ENCODE measurements at regions not wholly inside any gene's neighbourhood (a gene's known extent, or its start where the extent isn't known, plus 50 kb on each side); places are given as distances from the start of the nearest gene placed in this dataset.
A peak's percentile ranks its signal among the peaks of the same experiment; 100 is the strongest.
"Not testable (repeated sequence)": the region's sequence is repeated elsewhere in the genome, so short reads cannot be mapped to it uniquely, and the experiment has no call there.

GRCh38 chr14:48429512-48429911 lies 754.1 kb upstream of the MDGA2 start:
- DNase-seq (ENCODE audit: low read depth in 2 of 2): no peak

GRCh38 chr14:48417715-48418500 lies 742.5 kb upstream of the MDGA2 start:
- no peak for DNase-seq (ENCODE audit: low read depth in 2 of 2)

- DNase-seq (ENCODE audit: low read depth in 2 of 2): no peak
Measured at GRCh38 chr14:48401321-48401720, 725.9 kb upstream of the MDGA2 start.

GRCh38 chr14:48398675-48399282 lies 723.4 kb upstream of the MDGA2 start:
- peak; percentile 30 to 38 for DNase-seq (ENCODE audit: low read depth in 2 of 2)

GRCh38 chr14:48391661-48392060 lies 716.3 kb upstream of the MDGA2 start:
- DNase-seq (ENCODE audit: low read depth in 2 of 2): no peak

GRCh38 chr14:48390346-48390745 lies 714.9 kb upstream of the MDGA2 start:
- no peak for DNase-seq (ENCODE audit: low read depth in 2 of 2)

- no peak for DNase-seq (ENCODE audit: low read depth in 2 of 2)
Measured at GRCh38 chr14:48384821-48385220, 709.4 kb upstream of the MDGA2 start.

GRCh38 chr14:48382961-48383360 lies 707.6 kb upstream of the MDGA2 start:
- DNase-seq (ENCODE audit: low read depth in 2 of 2): no peak

- no peak for DNase-seq (ENCODE audit: low read depth in 2 of 2)
Measured at GRCh38 chr14:48378541-48378940, 703.1 kb upstream of the MDGA2 start.

GRCh38 chr14:48373981-48374380 lies 698.6 kb upstream of the MDGA2 start:
- DNase-seq (ENCODE audit: low read depth in 2 of 2): no peak

- DNase-seq (ENCODE audit: low read depth in 2 of 2): no peak
Measured at GRCh38 chr14:48350971-48351370, 675.6 kb upstream of the MDGA2 start.

GRCh38 chr14:48349689-48350088 lies 674.3 kb upstream of the MDGA2 start:
- DNase-seq (ENCODE audit: low read depth in 2 of 2): no peak

- no peak for DNase-seq (ENCODE audit: low read depth in 2 of 2)
Measured at GRCh38 chr14:48341069-48341468, 665.7 kb upstream of the MDGA2 start.

- no peak for DNase-seq (ENCODE audit: low read depth in 2 of 2)
Measured at GRCh38 chr14:48333221-48333920, 658.0 kb upstream of the MDGA2 start.

GRCh38 chr14:48331421-48331820 lies 656.0 kb upstream of the MDGA2 start:
- DNase-seq (ENCODE audit: low read depth in 2 of 2): no peak

- no peak for DNase-seq (ENCODE audit: low read depth in 2 of 2)
Measured at GRCh38 chr14:48325486-48325885, 650.1 kb upstream of the MDGA2 start.

- no peak for DNase-seq (ENCODE audit: low read depth in 2 of 2)
Measured at GRCh38 chr14:48323665-48324064, 648.3 kb upstream of the MDGA2 start.

- no peak for DNase-seq (ENCODE audit: low read depth in 2 of 2)
Measured at GRCh38 chr14:48319823-48320222, 644.4 kb upstream of the MDGA2 start.

- no peak for DNase-seq (ENCODE audit: low read depth in 2 of 2)
Measured at GRCh38 chr14:48304729-48305128, 629.3 kb upstream of the MDGA2 start.

- no peak for DNase-seq (ENCODE audit: low read depth in 2 of 2)
Measured at GRCh38 chr14:48289701-48290100, 614.3 kb upstream of the MDGA2 start.

GRCh38 chr14:48285217-48285616 lies 609.8 kb upstream of the MDGA2 start:
- DNase-seq (ENCODE audit: low read depth in 2 of 2): not testable (repeated sequence)

- no peak for DNase-seq (ENCODE audit: low read depth in 2 of 2)
Measured at GRCh38 chr14:48275301-48275700, 599.9 kb upstream of the MDGA2 start.

- DNase-seq (ENCODE audit: low read depth in 2 of 2): no peak
Measured at GRCh38 chr14:48274826-48275225, 599.4 kb upstream of the MDGA2 start.

All from lung microvascular endothelial cell (primary cell).